Activated gamma-delta T cell treated with anti-CD3 and anti-CD28 coated beads, Interleukin-2, amount 50 U/mL, for 16 hours (primary cell): ENCODE measurements at regions not wholly inside any gene's neighbourhood (a gene's known extent, or its start where the extent isn't known, plus 50 kb on each side); places are given as distances from the start of the nearest gene placed in this dataset.

Experiments
- DNase-seq: peaks from one replicate; pipeline ENCODE4 v3.0.0-alpha.2; 2020; ENCODE audit warnings: low read depth

DNA sequence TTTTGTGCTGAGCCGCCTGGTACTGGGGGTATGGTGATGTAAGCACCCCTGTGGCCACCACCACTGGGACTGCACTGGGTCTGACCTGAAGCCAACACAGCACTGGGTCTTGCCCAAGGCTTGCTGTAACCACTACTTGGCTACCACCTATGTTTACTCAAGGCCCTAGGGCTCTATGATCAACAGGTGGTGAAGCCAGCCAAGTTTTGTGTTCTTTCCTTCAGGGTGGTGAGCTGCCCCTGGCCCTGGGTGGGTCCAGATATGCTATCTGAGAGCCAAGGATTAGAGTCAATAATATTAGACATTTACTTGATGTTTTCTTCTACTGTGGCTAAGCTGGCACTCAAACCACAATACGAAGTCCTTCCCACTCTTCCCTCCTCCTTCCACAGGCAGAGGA lies 55.1 kb upstream of the PAGE4 start:
- no peak for DNase-seq

DNA sequence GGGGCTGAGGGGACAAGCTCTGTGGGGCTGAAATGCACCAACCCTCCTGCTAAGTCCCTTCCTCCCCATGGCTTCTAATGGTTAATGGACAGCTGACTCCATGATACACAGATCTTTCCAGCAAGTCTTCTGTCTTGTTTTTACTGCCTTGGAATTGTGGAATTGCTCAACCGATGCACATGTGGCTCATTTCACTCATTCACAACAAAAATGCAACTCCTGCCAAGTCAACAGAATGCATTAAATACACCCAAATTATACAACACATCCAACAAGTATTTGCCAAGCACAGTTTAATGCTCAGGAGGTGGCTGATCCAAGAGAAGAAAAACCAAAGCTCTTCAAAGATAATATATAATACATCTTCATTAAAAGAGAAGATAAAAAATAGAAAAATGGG lies 61.9 kb upstream of the PAGE4 start:
- no peak for DNase-seq

DNA sequence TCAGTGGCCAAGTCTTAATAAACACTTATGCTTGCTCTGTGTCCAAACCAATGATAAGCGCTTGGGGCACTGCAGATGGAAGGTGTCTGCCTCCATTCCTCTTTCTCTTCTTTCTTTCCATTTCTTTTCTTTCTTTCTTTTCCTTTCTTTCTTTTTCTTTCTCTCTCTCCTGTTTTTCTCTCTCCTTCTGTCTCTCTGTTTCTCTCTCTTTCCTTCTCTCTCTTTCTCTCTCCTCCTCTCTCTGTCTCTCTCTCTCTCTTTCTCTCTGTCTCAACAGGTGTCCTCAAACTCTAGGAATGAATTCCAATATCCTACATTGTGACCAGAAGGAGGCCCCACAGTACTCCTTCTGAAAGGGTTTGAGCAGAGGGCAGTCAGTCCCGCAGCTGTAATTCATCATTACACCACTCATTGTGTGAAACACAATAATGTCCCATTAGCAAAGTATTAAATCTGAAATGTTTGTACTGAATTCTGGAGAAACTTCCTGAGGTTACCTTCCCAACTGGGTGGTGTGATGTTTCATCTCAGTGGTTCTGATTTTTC lies 66.5 kb upstream of the PAGE1 start:
- no peak for DNase-seq

DNA sequence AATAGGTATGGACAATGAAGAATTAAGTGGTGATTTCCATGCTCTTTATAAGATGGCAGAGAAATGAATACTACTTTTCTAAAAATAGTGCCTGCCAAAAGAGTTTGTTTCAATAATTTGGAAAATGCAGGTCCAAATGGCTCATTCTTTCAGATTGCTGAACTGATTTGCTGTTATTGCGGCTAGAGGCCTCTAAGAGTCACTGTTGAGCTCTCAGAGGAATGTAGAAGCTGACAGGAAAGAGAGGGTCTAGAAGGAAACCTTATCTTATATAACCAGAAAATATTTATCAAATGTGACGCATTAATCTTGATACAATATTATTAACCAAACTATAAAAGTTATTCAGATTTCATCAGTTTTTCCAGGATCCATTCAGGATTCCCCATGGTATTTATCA lies 65.7 kb upstream of the PAGE1 start:
- DNase-seq: no peak

DNA sequence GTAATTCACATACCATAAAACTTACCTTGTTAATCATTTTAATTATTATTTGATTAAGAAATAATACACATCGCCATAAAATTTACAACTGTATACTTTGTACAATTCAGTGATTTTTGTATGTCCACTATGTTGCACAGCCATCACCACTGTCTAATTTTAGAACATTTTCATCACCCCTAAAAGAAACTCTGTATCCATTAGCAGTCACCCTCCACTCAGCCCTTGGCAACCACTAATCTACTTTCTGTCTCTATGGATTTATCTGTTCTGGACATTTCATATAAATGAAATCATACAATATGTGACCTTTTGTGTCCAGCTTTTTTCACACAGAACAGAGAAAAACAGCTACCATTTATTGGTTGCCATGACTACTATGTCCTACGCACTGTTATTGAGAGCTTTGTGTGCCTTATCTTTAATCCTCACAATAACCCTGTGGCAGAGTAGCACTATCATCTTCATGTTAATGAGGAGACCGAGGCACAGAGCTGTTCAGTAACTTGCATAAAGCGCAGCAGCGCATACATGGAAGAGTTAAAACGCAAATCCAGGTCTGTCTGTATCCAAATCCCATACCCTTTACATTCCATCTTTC lies 64.6 kb upstream of the PAGE1 start:
- DNase-seq: no peak

DNA sequence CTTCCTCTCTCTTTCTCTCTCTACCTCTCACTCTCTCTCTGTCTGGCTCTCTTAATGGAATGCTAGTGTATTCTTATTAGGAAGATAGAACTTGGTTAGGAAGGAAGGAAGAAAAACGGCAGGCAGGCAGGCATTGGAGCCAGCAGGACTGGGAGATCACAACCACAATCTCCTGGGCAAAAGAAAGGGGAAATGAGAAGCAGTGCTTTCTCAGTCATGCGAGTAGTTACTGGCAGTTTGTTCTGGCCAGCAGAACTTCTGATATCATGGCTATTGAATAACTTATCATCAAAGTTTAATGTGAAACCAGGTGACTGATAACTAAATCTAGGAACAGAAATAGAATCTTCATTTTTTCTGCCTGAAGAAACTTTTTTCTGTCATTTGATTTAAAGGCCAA lies 60.9 kb upstream of the PAGE1 start:
- DNase-seq: no peak

DNA sequence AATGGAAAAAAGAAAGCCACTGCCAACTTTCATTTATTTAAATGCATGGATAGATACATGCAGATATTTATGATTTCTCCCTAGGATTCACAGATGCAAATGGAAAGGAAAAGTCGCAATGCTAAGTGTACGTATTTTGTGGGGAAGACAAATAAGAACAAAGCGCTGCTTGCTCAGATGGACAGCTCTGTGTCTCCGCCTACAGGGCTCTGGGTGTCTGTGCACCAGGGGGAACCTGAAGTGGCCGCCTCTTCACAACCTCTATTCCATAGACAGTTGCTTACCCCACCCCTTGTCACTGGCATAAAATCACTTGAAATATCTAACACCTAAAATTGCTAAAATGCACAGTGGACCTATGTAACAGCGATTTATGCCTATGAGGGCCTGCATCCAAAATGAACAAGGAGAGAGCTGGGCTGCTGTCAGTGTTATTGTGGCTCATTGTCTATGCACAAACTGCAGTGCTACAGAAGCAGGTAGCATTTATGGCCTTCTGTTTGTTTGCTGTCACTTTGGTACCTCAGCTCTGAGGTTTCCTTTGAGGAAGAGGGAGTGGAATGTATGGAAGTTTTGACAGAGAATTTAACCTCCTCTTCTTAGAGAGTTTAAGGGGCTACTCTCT lies 58.6 kb upstream of the PAGE1 start:
- peak; percentile 1 for DNase-seq

DNA sequence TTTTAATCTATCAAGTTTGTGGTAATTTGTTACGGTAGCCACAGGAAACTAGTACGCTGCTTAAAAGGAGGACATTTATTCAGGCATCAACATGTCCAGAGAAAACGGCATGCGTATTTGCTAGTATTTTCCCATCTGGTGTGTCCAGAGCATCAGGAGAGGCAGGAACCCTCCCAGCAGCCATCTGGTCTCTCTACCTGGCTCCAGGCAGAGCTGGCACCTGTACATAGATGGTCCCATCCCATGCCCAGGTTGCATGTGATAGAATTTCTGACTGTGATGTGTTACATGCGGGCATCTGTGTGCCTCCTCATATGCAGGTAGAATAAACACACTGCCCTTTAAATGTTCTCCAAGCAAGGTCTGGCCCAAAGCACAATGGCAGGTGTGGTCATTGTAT lies 57.9 kb upstream of the PAGE1 start:
- no peak for DNase-seq

DNA sequence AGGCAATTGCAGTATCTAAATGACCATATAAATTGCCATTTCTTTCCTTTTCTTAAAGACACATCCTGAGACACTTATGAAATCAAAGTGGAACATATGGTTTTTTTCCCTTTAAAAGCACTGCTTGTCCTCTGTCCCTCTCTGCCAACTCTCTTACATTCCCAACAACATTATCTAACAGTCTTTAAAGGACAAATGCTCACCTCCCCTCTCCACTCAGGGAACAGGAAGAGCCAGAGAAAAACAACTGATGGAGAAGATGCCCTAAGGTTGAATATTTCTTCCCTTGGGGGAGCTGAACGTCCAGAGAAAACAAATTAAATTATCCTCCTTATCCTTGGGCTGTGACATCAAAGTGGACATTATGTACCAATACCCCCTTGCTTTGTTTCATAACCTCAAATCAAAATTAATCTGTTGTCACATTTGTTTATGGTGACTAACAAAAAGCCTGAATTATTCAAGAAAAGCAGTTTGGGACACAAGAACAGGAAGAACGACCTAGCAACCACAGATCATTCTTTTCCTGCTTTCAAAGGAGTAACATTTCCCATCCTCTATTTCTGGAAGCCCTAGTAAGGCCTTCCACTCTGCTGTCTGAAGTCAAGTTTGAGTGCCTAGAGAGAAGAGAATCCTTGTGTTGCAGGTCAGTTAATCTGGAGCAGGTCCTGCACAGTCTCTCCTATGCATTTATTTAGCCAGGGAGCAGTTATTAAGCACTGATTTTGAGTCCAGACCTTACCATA lies 52.6 kb upstream of the PAGE1 start:
- no peak for DNase-seq

DNA sequence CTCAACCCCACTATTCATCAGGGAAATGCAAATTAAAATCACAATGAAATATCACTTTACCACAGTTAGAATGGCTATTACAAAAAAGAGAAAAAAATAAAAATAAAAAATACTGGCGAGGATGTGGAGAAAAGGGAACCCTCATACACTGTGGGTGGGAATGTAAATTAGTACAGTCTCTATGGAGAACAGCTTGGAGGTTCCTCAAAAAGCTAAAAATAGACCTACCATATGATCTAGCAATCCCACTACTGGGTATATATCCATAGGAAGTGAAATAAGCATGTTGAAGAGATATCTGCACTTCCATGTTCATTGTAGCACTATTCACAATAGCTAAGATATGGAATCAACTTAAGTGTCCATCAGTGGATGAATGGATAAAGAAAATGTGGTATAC lies 50.5 kb upstream of the PAGE1 start:
- DNase-seq: no peak
